CD14-positive monocyte (primary cell): ENCODE measurements at regions not wholly inside any gene's neighbourhood (a gene's known extent, or its start where the extent isn't known, plus 50 kb on each side); places are given as distances from the start of the nearest gene placed in this dataset.

ENCODE experiments used
- DNase-seq, 3 donors: peaks; one replicate each; pipeline ENCODE4 v3.0.0-alpha.2; 2011 to 2022
- H2AFZ ChIP-seq: 2 replicates; pipeline ENCODE4 v1.6.0; 2012; ENCODE audit warnings: mild to moderate bottlenecking, low read depth, low read length, inconsistent platforms; ENCODE audit not compliant: insufficient read depth, poor library complexity, severe bottlenecking
- H3K27ac ChIP-seq, 2 donors: 1 replicate in 1 of 2; 2 replicates in 1 of 2; pipeline ENCODE4 v1.5.1; 2012 to 2013; ENCODE audit warnings: low read length in 2 of 2, control low read depth in 1 of 2, inconsistent platforms in 1 of 2, low read depth in 1 of 2, mild to moderate bottlenecking in 1 of 2
- H3K27me3 ChIP-seq, 2 donors: one replicate each; pipeline versions ENCODE4 v1.6.0 to v1.6.1; 2011 to 2013; ENCODE audit warnings: low read length in 2 of 2; ENCODE audit not compliant: control insufficient read depth in 2 of 2, insufficient read depth in 2 of 2
- H3K36me3 ChIP-seq, 2 donors: replicated peaks in 1 of 2; 1 replicate in 1 of 2; 2 replicates in 1 of 2; pipeline versions ENCODE4 v1.5.1 to v1.6.1; 2012 to 2013; ENCODE audit warnings: low read length in 2 of 2, control low read depth in 1 of 2, inconsistent platforms in 1 of 2, mild to moderate bottlenecking in 1 of 2; ENCODE audit not compliant: insufficient read depth in 2 of 2, control insufficient read depth in 1 of 2
- H3K4me1 ChIP-seq, 2 donors: 1 replicate in 1 of 2; 2 replicates in 1 of 2; pipeline versions ENCODE4 v1.5.1 to v1.6.1; 2012 to 2013; ENCODE audit warnings: low read length in 2 of 2, control low read depth in 1 of 2, inconsistent platforms in 1 of 2, mild to moderate bottlenecking in 1 of 2, moderate library complexity in 1 of 2; ENCODE audit not compliant: insufficient read depth in 2 of 2, control insufficient read depth in 1 of 2
- H3K4me2 ChIP-seq: replicated peaks from 2 replicates; pipeline ENCODE3; 2012; ENCODE audit warnings: low read length, moderate library complexity, mild to moderate bottlenecking; ENCODE audit not compliant: poor library complexity, severe bottlenecking; ENCODE audit errors: extremely low read depth
- H3K4me3 ChIP-seq, 3 experiments: fragments of 200-600 bp in 1 of 3; sonication (generic) in 1 of 3; replicated peaks in 1 of 3; 1 replicate in 2 of 3; 2 replicates in 1 of 3; pipeline ENCODE4 v1.5.1; 2011 to 2013; ENCODE audit warnings: low read length in 3 of 3, mild to moderate bottlenecking in 3 of 3, control low read depth in 2 of 3, low read depth in 2 of 3, inconsistent platforms in 1 of 3, moderate library complexity in 1 of 3
- H3K79me2 ChIP-seq: 2 replicates; pipeline ENCODE4 v1.6.0; 2012; ENCODE audit warnings: mild to moderate bottlenecking, control low read depth, inconsistent platforms, low read length, moderate library complexity; ENCODE audit not compliant: insufficient read depth
- H3K9ac ChIP-seq: 2 replicates; pipeline ENCODE4 v1.6.0; 2017; ENCODE audit warnings: low read length, mild to moderate bottlenecking; ENCODE audit not compliant: insufficient read depth, poor library complexity, severe bottlenecking
- H3K9me3 ChIP-seq, 2 donors: replicated peaks in 1 of 2; 1 replicate in 1 of 2; 2 replicates in 1 of 2; pipeline versions ENCODE4 v1.5.1 to v1.6.1; 2012 to 2013; ENCODE audit warnings: low read length in 2 of 2, control low read depth in 1 of 2; ENCODE audit not compliant: control insufficient read depth in 1 of 2, insufficient read depth in 1 of 2
- H4K20me1 ChIP-seq: 2 replicates; pipeline ENCODE4 v1.6.0; 2012; ENCODE audit warnings: mild to moderate bottlenecking, low read length, control low read depth, moderate library complexity; ENCODE audit not compliant: insufficient read depth
- H3K27ac Mint-ChIP-seq, 7 donors: one replicate each; pipeline ENCODE4 v1.8.0; 2020; ENCODE audit warnings: mild to moderate bottlenecking in 7 of 7, mixed read lengths in 7 of 7, moderate library complexity in 6 of 7, inconsistent platforms in 2 of 7
- H3K27me3 Mint-ChIP-seq, 3 donors: one replicate each; pipeline ENCODE4 v1.8.0; 2021 to 2022; ENCODE audit warnings: low read depth in 3 of 3, mild to moderate bottlenecking in 3 of 3, mixed read lengths in 3 of 3, moderate library complexity in 3 of 3, inconsistent platforms in 1 of 3
- H3K36me3 Mint-ChIP-seq, 2 donors: one replicate each; pipeline ENCODE4 v1.8.0; 2020; ENCODE audit warnings: mixed read lengths in 2 of 2, inconsistent platforms in 1 of 2, mild to moderate bottlenecking in 1 of 2
- H3K4me1 Mint-ChIP-seq: one replicate; pipeline ENCODE4 v1.8.0; 2020; ENCODE audit warnings: mild to moderate bottlenecking, mixed read lengths
- H3K4me3 Mint-ChIP-seq, 2 donors: one replicate each; pipeline ENCODE4 v1.8.0; 2020; ENCODE audit warnings: mild to moderate bottlenecking in 2 of 2, mixed read lengths in 2 of 2, moderate library complexity in 1 of 2
- H3K9me3 Mint-ChIP-seq, 7 donors: one replicate each; pipeline ENCODE4 v1.8.0; 2020 to 2022; ENCODE audit warnings: mixed read lengths in 7 of 7, mild to moderate bottlenecking in 6 of 7, moderate library complexity in 6 of 7, inconsistent platforms in 2 of 7
- CTCF ChIP-seq: fragments of 200-600 bp; IDR thresholded peaks from one replicate; pipeline ENCODE4 v1.8.0; 2022; ENCODE audit warnings: antibody characterized with exemption, mild to moderate bottlenecking
- WGBS: methylation state at CpG from one replicate; pipeline ENCODE4 v1.1.5; 2013; ENCODE audit warnings: missing lambda C conversion rate; ENCODE audit not compliant: insufficient coverage; 5-methylcytosine and 5-hydroxymethylcytosine counted together
- intact Hi-C, 2 donors: fragments of 100-400 bp; cut with micrococcal nuclease; formaldehyde crosslinking; loops; one replicate each; pipeline versions ENCODE4 v1.15.0 to v1.15.1; 2023

GRCh38 chr9:88034964-88035363, 60.6 kb upstream of the CDK20 start:
- H3K27ac ChIP-seq = no peak overlapping the region
- no peaks in the 10 kb centered on the region for H3K4me1 Mint-ChIP-seq
- H3K9me3 Mint-ChIP-seq = peaks cover 13 to 41% (median 33%) of the 10 kb centered on the region in 7 donors
- H3K9ac ChIP-seq = no peak overlapping the region
- WGBS = 96% methylated on average over 4 of the region's 4 CpGs
- peaks cover 27 to 34% of the 10 kb centered on the region in 2 donors for H3K9me3 ChIP-seq
- H3K27me3 Mint-ChIP-seq = peaks cover 0 to 9% (median 1%) of the 10 kb centered on the region in 3 donors
- TF ChIP-seq CTCF = no peak
- no peak overlapping the region for H3K27ac Mint-ChIP-seq
- H4K20me1 ChIP-seq = no peaks in the 10 kb centered on the region
- no peak overlapping the region for H3K4me3 ChIP-seq
- H3K79me2 ChIP-seq = no peaks in the 10 kb centered on the region
- H3K4me2 ChIP-seq = no peak overlapping the region
- no peaks in the 10 kb centered on the region for H3K27me3 ChIP-seq
- H3K36me3 ChIP-seq = no peaks in the 10 kb centered on the region
- DNase-seq = no peak
- no peaks in the 10 kb centered on the region for H3K4me1 ChIP-seq
- H3K4me3 Mint-ChIP-seq = no peak overlapping the region
- intact Hi-C loops = no loop called here
- no peaks in the 10 kb centered on the region for H3K36me3 Mint-ChIP-seq
- no peak overlapping the region for H2AFZ ChIP-seq

- H3K27ac ChIP-seq = no peak overlapping the region
- H3K4me1 Mint-ChIP-seq = no peaks in the 10 kb centered on the region
- H3K27me3 ChIP-seq = no peaks in the 10 kb centered on the region
- no peaks in the 10 kb centered on the region for H4K20me1 ChIP-seq
- no peak overlapping the region for H3K4me2 ChIP-seq
- peaks cover 1 to 11% (median 2%) of the 10 kb centered on the region in 3 donors for H3K27me3 Mint-ChIP-seq
- no peak for DNase-seq
- peaks cover 13 to 36% (median 29%) of the 10 kb centered on the region in 7 donors for H3K9me3 Mint-ChIP-seq
- peaks cover 22 to 28% of the 10 kb centered on the region in 2 donors for H3K9me3 ChIP-seq
- H3K4me1 ChIP-seq = no peaks in the 10 kb centered on the region
- H3K36me3 ChIP-seq = no peaks in the 10 kb centered on the region
- no peak for TF ChIP-seq CTCF
- H3K36me3 Mint-ChIP-seq = no peaks in the 10 kb centered on the region
- intact Hi-C loops = no loop called here
- no peak overlapping the region for H2AFZ ChIP-seq
- no peaks in the 10 kb centered on the region for H3K79me2 ChIP-seq
- H3K27ac Mint-ChIP-seq = no peak overlapping the region
- no peak overlapping the region for H3K4me3 ChIP-seq
- H3K9ac ChIP-seq = no peak overlapping the region
- no peak overlapping the region for H3K4me3 Mint-ChIP-seq
- WGBS = 82% methylated on average over 2 of the region's 3 CpGs
Measured at GRCh38 chr9:88033359-88033702, 59.0 kb upstream of the CDK20 start.
